GM12872 (cell line): ENCODE measurements at regions not wholly inside any gene's neighbourhood (a gene's known extent, or its start where the extent isn't known, plus 50 kb on each side); places are given as distances from the start of the nearest gene placed in this dataset.

ENCODE experiments used
- CTCF ChIP-seq: IDR thresholded peaks from 3 replicates; pipeline ENCODE4 v1.5.1; 2011; ENCODE audit warnings: low read depth, mild to moderate bottlenecking, low read length, moderate library complexity; ENCODE audit not compliant: insufficient read depth

- no peak for TF ChIP-seq CTCF
These were observed 133.9 kb upstream of the NUDT7 start for GRCh38 chr16:77588389-77588788.

GRCh38 chr16:77589071-77589765, 133.1 kb upstream of the NUDT7 start:
- TF ChIP-seq CTCF: no peak

- no peak for TF ChIP-seq CTCF
These were observed 131.6 kb upstream of the NUDT7 start for GRCh38 chr16:77590707-77591106.

- TF ChIP-seq CTCF: no peak
These were observed 131.0 kb upstream of the NUDT7 start for GRCh38 chr16:77591347-77591746.

- no peak for TF ChIP-seq CTCF
These were observed 130.3 kb upstream of the NUDT7 start for GRCh38 chr16:77592021-77592420.

GRCh38 chr16:77594057-77594456, 128.3 kb upstream of the NUDT7 start:
- TF ChIP-seq CTCF: no peak

GRCh38 chr16:77594799-77595596, 127.3 kb upstream of the NUDT7 start:
- TF ChIP-seq CTCF: no peak
